ENCODE measurements at regions not wholly inside any gene's neighbourhood (a gene's known extent, or its start where the extent isn't known, plus 50 kb on each side); places are given as distances from the start of the nearest gene placed in this dataset.

DNA sequence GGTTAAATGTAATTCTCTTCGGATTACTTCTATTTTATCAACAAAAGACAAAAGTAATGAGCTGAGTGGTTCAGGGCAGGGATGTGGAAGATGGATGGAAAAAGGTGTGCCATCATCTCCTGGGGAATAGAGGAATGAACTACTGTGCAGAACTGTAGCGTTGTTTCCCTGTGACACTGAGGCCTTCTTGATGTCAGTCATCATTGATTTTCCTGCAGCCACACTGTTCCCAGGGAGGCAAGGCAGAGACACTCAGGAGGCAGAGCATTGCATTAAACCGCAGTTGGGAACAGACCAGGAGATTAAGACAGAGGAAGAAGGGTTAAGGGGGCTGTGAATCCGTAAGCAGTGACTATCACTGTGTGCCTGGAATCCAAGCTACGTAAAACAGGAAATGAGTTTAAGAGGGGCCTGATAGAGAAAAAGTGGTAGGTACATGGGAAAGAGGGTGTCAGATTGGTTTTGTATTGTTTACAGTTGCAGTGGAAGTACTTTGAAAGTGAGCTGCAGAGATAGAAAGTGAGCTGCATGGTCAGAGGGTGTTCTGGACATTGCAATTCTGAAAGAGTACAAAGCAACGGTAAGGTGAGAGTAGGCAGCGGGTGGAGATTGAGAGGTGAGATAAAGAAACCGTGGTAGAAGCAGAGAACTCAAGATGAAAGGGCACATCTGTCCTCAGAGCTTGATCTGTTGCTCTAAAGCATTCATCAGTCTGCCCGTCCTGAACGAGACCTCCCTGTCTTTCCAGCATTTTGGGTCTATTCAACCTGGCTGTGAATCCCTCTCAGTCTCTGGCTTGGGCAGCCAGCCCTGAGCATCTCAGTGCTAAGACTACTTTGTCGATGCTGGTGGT, 793.4 kb upstream of the CELF4 start:
- TF ChIP-seq POLR2A (IDR thresholded peaks at IDR 0.05) (no peak), EP300 (IDR thresholded peaks at IDR 0.05) (no peak), POLR2AphosphoS5 (IDR thresholded peaks at IDR 0.05) (no peak)
- TF ChIP-seq, protein P1, sequence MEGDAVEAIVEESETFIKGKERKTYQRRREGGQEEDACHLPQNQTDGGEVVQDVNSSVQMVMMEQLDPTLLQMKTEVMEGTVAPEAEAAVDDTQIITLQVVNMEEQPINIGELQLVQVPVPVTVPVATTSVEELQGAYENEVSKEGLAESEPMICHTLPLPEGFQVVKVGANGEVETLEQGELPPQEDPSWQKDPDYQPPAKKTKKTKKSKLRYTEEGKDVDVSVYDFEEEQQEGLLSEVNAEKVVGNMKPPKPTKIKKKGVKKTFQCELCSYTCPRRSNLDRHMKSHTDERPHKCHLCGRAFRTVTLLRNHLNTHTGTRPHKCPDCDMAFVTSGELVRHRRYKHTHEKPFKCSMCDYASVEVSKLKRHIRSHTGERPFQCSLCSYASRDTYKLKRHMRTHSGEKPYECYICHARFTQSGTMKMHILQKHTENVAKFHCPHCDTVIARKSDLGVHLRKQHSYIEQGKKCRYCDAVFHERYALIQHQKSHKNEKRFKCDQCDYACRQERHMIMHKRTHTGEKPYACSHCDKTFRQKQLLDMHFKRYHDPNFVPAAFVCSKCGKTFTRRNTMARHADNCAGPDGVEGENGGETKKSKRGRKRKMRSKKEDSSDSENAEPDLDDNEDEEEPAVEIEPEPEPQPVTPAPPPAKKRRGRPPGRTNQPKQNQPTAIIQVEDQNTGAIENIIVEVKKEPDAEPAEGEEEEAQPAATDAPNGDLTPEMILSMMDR (IDR thresholded peaks at IDR 0.05): no peak

Measured in sigmoid colon (tissue), 4 donors.